Glomerular visceral epithelial cell (primary cell): ENCODE measurements at regions not wholly inside any gene's neighbourhood (a gene's known extent, or its start where the extent isn't known, plus 50 kb on each side); places are given as distances from the start of the nearest gene placed in this dataset.
"Not testable (repeated sequence)": the region's sequence is repeated elsewhere in the genome, so short reads cannot be mapped to it uniquely, and the experiment has no call there.

Source experiments
- DNase-seq: peaks from one replicate; pipeline ENCODE4 v3.0.0-alpha.2; 2016; ENCODE audit errors: extremely low spot score

- DNase-seq, result not testable (repeated sequence)
Measured at GRCh38 chr12:54105809-54106208, 52.2 kb downstream of the HOXC4 start.

GRCh38 chr12:54106252-54106651 lies 52.6 kb downstream of the HOXC4 start:
- not testable (repeated sequence) for DNase-seq

GRCh38 chr12:54106803-54107579 lies 53.4 kb downstream of the HOXC4 start:
- not testable (repeated sequence) for DNase-seq

- not testable (repeated sequence) for DNase-seq
Measured at GRCh38 chr12:54112336-54112735, 58.7 kb downstream of the HOXC4 start.

- peak; percentile 44 for DNase-seq
Measured at GRCh38 chr12:54116055-54116454, 62.4 kb downstream of the HOXC4 start.

- not testable (repeated sequence) for DNase-seq
Measured at GRCh38 chr12:54117392-54117791, 63.8 kb downstream of the HOXC4 start.

- not testable (repeated sequence) for DNase-seq
Measured at GRCh38 chr12:54119082-54119481, 65.4 kb downstream of the HOXC4 start.

- not testable (repeated sequence) for DNase-seq
Measured at GRCh38 chr12:54123981-54124380, 64.8 kb downstream of the SMUG1 start.

GRCh38 chr12:54125708-54126028 lies 63.1 kb downstream of the SMUG1 start:
- not testable (repeated sequence) for DNase-seq

- no peak for DNase-seq
Measured at GRCh38 chr12:54126029-54126695, 62.6 kb downstream of the SMUG1 start.

GRCh38 chr12:54126696-54127537 lies 61.9 kb downstream of the SMUG1 start:
- DNase-seq, result peak; percentile 53

- no peak for DNase-seq
Measured at GRCh38 chr12:54127538-54128259, 61.1 kb downstream of the SMUG1 start.

GRCh38 chr12:54128416-54128815 lies 60.4 kb downstream of the SMUG1 start:
- DNase-seq, result no peak

GRCh38 chr12:54129028-54129903 lies 59.5 kb downstream of the SMUG1 start:
- DNase-seq, result no peak
